Psoas muscle (tissue), 7 donors: ENCODE measurements at regions not wholly inside any gene's neighbourhood (a gene's known extent, or its start where the extent isn't known, plus 50 kb on each side); places are given as distances from the start of the nearest gene placed in this dataset.
"Not testable (repeated sequence)": the region's sequence is repeated elsewhere in the genome, so short reads cannot be mapped to it uniquely, and the experiment has no call there.

ENCODE experiments used
- ATAC-seq, 4 donors: fragments of 200-7000 bp; cut with Tn5 transposase; one replicate each; pipeline ENCODE4 v1.9.1; 2020; ENCODE audit warnings: moderate library complexity in 3 of 4, mild to moderate bottlenecking in 2 of 4
- DNase-seq, 2 donors: peaks; one replicate each; pipeline ENCODE4 v3.0.0-alpha.2; 2020
- H3K27ac ChIP-seq: fragments of 200-600 bp; one replicate; pipeline ENCODE4 v1.8.0; 2022
- H3K27me3 ChIP-seq, 3 donors: fragments of 200-600 bp in 1 of 3; one replicate each; pipeline versions ENCODE4 v1.6.1 to v1.8.0; 2013 to 2022; ENCODE audit warnings: low read length in 2 of 3, mild to moderate bottlenecking in 2 of 3, moderate library complexity in 1 of 3; ENCODE audit not compliant: insufficient read depth in 3 of 3
- H3K36me3 ChIP-seq, 2 donors: fragments of 200-600 bp in 1 of 2; one replicate each; pipeline versions ENCODE4 v1.6.1 to v1.8.0; 2013 to 2022; ENCODE audit warnings: low read depth in 1 of 2, mild to moderate bottlenecking in 1 of 2, moderate library complexity in 1 of 2; ENCODE audit not compliant: insufficient read depth in 1 of 2
- H3K4me1 ChIP-seq: fragments of 200-600 bp; one replicate; pipeline ENCODE4 v1.8.0; 2022
- H3K4me3 ChIP-seq: fragments of 200-600 bp; one replicate; pipeline ENCODE4 v1.8.0; 2022; ENCODE audit warnings: mild to moderate bottlenecking
- H3K9me3 ChIP-seq: fragments of 200-600 bp; one replicate; pipeline ENCODE4 v1.8.0; 2022
- WGBS, 3 donors: extraction: QIAGEN DNeasy Blood & Tissue Kit; methylation state at CpG; one replicate each; pipeline versions ENCODE4 v1.1.6 to v1.1.7; 2013; 5-methylcytosine and 5-hydroxymethylcytosine counted together
- intact Hi-C, 2 donors: fragments of 100-400 bp; cut with DNase I; formaldehyde crosslinking; loops; one replicate each; pipeline versions ENCODE4 v1.11.0 to v1.14.2; 2022
- TF ChIP-seq, protein P1 (sequence below): fragments of 200-600 bp; IDR thresholded peaks from one replicate; pipeline ENCODE4 v1.8.0; 2022; ENCODE audit warnings: antibody characterized with exemption
- donor health status: healthy with polysubstance abuse.
- donor health status: DM: no; HTN: no; CAD: no; lungs with moderate emphysema.
- donor health status: Bipolar disorder and iron deficiency.
- donor health status: healthy.
- donor health status: DM: yes; HTN: yes; CAD: no.
- donor health status: DM: no; HTN: no; CAD: no.
- donor health status: DM: yes; HTN: yes; CAD: no.

- H3K36me3 ChIP-seq, result no peaks in the 10 kb centered on the region
- no peaks in the 10 kb centered on the region for H3K4me1 ChIP-seq
- no peaks in the 10 kb centered on the region for H3K27me3 ChIP-seq
- WGBS, 3 donors, result 36 to 57% (median 51%) methylated on average over 8 of the region's 8 CpGs
- H3K9me3 ChIP-seq, result no peaks in the 10 kb centered on the region
- ATAC-seq (no peak), DNase-seq (no peak)
- no peak overlapping the region for H3K27ac ChIP-seq
- intact Hi-C loops, result no loop called here
- TF ChIP-seq, protein P1, sequence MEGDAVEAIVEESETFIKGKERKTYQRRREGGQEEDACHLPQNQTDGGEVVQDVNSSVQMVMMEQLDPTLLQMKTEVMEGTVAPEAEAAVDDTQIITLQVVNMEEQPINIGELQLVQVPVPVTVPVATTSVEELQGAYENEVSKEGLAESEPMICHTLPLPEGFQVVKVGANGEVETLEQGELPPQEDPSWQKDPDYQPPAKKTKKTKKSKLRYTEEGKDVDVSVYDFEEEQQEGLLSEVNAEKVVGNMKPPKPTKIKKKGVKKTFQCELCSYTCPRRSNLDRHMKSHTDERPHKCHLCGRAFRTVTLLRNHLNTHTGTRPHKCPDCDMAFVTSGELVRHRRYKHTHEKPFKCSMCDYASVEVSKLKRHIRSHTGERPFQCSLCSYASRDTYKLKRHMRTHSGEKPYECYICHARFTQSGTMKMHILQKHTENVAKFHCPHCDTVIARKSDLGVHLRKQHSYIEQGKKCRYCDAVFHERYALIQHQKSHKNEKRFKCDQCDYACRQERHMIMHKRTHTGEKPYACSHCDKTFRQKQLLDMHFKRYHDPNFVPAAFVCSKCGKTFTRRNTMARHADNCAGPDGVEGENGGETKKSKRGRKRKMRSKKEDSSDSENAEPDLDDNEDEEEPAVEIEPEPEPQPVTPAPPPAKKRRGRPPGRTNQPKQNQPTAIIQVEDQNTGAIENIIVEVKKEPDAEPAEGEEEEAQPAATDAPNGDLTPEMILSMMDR, result no peak
- no peak overlapping the region for H3K4me3 ChIP-seq
Observed at GRCh38 chr4:137909529-137910309, 332.4 kb downstream of the SLC7A11 start.

DNA sequence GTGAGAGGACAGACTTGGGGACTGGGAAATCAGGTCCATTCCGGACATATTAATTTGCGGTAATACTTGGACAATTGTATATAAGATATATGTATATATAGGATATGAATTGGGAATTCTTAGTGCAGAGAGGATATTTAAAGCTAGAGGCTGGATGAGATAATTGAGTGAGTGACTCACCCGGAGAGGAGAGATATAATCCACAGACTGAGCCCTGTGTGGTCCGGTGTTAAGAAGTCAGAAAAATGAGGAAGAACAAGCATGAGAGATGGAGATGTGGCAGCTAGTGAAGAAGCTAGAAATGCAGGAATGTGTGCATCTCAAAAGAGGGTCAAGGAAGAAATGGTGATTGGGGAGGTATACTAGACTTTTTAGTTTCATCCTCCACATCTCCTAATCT is 336.2 kb downstream of the SLC7A11 start:
- no peaks in the 10 kb centered on the region for H3K36me3 ChIP-seq
- 88 to 94% (median 92%) methylated on average over 4 of the region's 4 CpGs for WGBS, 3 donors
- no peak overlapping the region for H3K27ac ChIP-seq
- intact Hi-C loops, result no loop called here
- no peaks in the 10 kb centered on the region for H3K9me3 ChIP-seq
- DNase-seq (no peak), ATAC-seq (no peak)
- TF ChIP-seq, protein P1, result no peak
- no peaks in the 10 kb centered on the region for H3K27me3 ChIP-seq
- no peaks in the 10 kb centered on the region for H3K4me1 ChIP-seq
- no peak overlapping the region for H3K4me3 ChIP-seq

- H3K36me3 ChIP-seq, result no peaks in the 10 kb centered on the region
- H3K9me3 ChIP-seq, result no peaks in the 10 kb centered on the region
- no peak overlapping the region for H3K27ac ChIP-seq
- H3K27me3 ChIP-seq, result no peaks in the 10 kb centered on the region
- DNase-seq, result no peak
- ATAC-seq, result no peak
- intact Hi-C loops, result no loop called here
- TF ChIP-seq, protein P1, result no peak
- 85 to 90% (median 88%) methylated on average over 1 of the region's 1 CpG for WGBS, 3 donors
- no peak overlapping the region for H3K4me3 ChIP-seq
- H3K4me1 ChIP-seq, result no peaks in the 10 kb centered on the region
Observed at GRCh38 chr4:137901114-137901513, 341.0 kb downstream of the SLC7A11 start.

- Histone ChIP-seq H3K9me3 (no peaks in the 10 kb centered on the region), H3K36me3 (no peaks in the 10 kb centered on the region), H3K4me3 (no peak overlapping the region), H3K27me3 (no peaks in the 10 kb centered on the region), H3K4me1 (no peaks in the 10 kb centered on the region), H3K27ac (no peak overlapping the region)
- ATAC-seq (no peak), DNase-seq (no peak)
- 66 to 80% (median 76%) methylated on average over 5 of the region's 5 CpGs for WGBS, 3 donors
- TF ChIP-seq, protein P1, result no peak
- intact Hi-C loops, result no loop called here
Observed at GRCh38 chr4:137896221-137896737, 345.9 kb downstream of the SLC7A11 start.

DNA sequence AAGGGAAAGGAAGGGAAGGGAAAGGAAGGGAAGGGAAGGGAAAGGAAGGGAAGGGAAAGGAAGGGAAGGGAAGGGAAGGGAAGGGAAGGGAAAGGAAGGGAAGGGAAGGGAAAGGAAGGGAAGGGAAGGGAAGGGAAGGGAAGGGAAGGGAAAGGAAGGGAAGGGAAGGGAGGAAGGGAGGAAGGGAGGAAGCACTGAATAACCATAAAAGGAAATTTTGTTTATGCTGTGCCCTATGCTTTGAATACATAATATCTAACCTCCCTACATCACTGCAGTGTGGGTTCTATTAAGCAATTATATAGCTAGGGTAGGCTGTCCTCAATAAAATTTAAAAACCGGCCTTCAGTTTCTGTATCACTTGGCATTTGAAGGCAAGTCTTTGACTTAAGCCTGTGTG is 346.6 kb downstream of the SLC7A11 start:
- H3K27ac ChIP-seq, H3K4me1 ChIP-seq, ATAC-seq, H3K4me3 ChIP-seq, H3K9me3 ChIP-seq, H3K27me3 ChIP-seq, DNase-seq, H3K36me3 ChIP-seq, intact Hi-C loops: not testable (repeated sequence)
- WGBS, 3 donors, result 82 to 88% (median 84%) methylated on average over 1 of the region's 1 CpG
